ENCODE measurements at regions not wholly inside any gene's neighbourhood (a gene's known extent, or its start where the extent isn't known, plus 50 kb on each side); places are given as distances from the start of the nearest gene placed in this dataset.

GRCh38 chr4:14903321-14903720, 99.0 kb upstream of the CPEB2 start:
- H3K27me3 ChIP-seq (ENCODE audit: insufficient read depth, insufficient read length): no peaks in the 10 kb centered on the region
- TF ChIP-seq ZNF274 (IDR thresholded peaks at IDR 0.05; ENCODE audit: low read depth, low read length) (no peak), SUZ12 (IDR thresholded peaks at IDR 0.05; ENCODE audit: extremely low read depth, insufficient read depth, insufficient read length) (no peak)
- no peak for DNase-seq (ENCODE audit: low read depth, low spot score)

GRCh38 chr4:14906805-14907204, 95.5 kb upstream of the CPEB2 start:
- TF ChIP-seq ZNF274 (IDR thresholded peaks at IDR 0.05; ENCODE audit: low read depth, low read length) (no peak), YY1 (IDR thresholded peaks at IDR 0.05; ENCODE audit: insufficient read depth, insufficient read length) (no peak), SUZ12 (IDR thresholded peaks at IDR 0.05; ENCODE audit: extremely low read depth, insufficient read depth, insufficient read length) (no peak)
- Histone ChIP-seq H3K27me3 (ENCODE audit: insufficient read depth, insufficient read length) (no peaks in the 10 kb centered on the region), H3K9ac (ENCODE audit: insufficient read length, low read depth) (no peak overlapping the region), H3K36me3 (ENCODE audit: insufficient read depth, insufficient read length, low read length) (no peaks in the 10 kb centered on the region), H3K9me3 (ENCODE audit: insufficient read depth, low read length) (no peaks in the 10 kb centered on the region), H3K4me1 (ENCODE audit: insufficient read depth, insufficient read length) (no peaks in the 10 kb centered on the region), H3K4me3 (ENCODE audit: insufficient read length, low read depth) (no peak overlapping the region)
- DNase-seq (ENCODE audit: low read depth, low spot score): no peak

More at GRCh38 chr4:14903321-14903720, 99.0 kb upstream of the CPEB2 start:
- no peak overlapping the region for H3K9ac ChIP-seq (ENCODE audit: insufficient read length, low read depth)
- no peak overlapping the region for H3K4me3 ChIP-seq (ENCODE audit: insufficient read length, low read depth)
- H3K4me1 ChIP-seq (ENCODE audit: insufficient read depth, insufficient read length): no peaks in the 10 kb centered on the region
- no peaks in the 10 kb centered on the region for H3K9me3 ChIP-seq (ENCODE audit: insufficient read depth, low read length)
- no peaks in the 10 kb centered on the region for H3K36me3 ChIP-seq (ENCODE audit: insufficient read depth, insufficient read length, low read length)

GRCh38 chr4:14908635-14909034, 93.6 kb upstream of the CPEB2 start:
- DNase-seq (ENCODE audit: low read depth, low spot score): no peak
- Histone ChIP-seq H3K27me3 (ENCODE audit: insufficient read depth, insufficient read length) (no peaks in the 10 kb centered on the region), H3K9me3 (ENCODE audit: insufficient read depth, low read length) (no peaks in the 10 kb centered on the region), H3K9ac (ENCODE audit: insufficient read length, low read depth) (no peak overlapping the region), H3K4me3 (ENCODE audit: insufficient read length, low read depth) (no peak overlapping the region), H3K4me1 (ENCODE audit: insufficient read depth, insufficient read length) (no peaks in the 10 kb centered on the region), H3K36me3 (ENCODE audit: insufficient read depth, insufficient read length, low read length) (no peaks in the 10 kb centered on the region)
- no peak for TF ChIP-seq SUZ12 (IDR thresholded peaks at IDR 0.05; ENCODE audit: extremely low read depth, insufficient read depth, insufficient read length)

GRCh38 chr4:14910411-14910810, 91.9 kb upstream of the CPEB2 start:
- H3K4me1 ChIP-seq (ENCODE audit: insufficient read depth, insufficient read length): no peaks in the 10 kb centered on the region
- no peak for TF ChIP-seq YY1 (IDR thresholded peaks at IDR 0.05; ENCODE audit: insufficient read depth, insufficient read length)
- TF ChIP-seq ZNF274 (IDR thresholded peaks at IDR 0.05; ENCODE audit: low read depth, low read length): no peak
- no peak for TF ChIP-seq SUZ12 (IDR thresholded peaks at IDR 0.05; ENCODE audit: extremely low read depth, insufficient read depth, insufficient read length)
- DNase-seq (ENCODE audit: low read depth, low spot score): no peak

GRCh38 chr4:14912426-14912825, 89.9 kb upstream of the CPEB2 start:
- Histone ChIP-seq H3K36me3 (ENCODE audit: insufficient read depth, insufficient read length, low read length) (no peaks in the 10 kb centered on the region), H3K4me1 (ENCODE audit: insufficient read depth, insufficient read length) (peaks cover 2% of the 10 kb centered on the region), H3K9ac (ENCODE audit: insufficient read length, low read depth) (no peak overlapping the region), H3K4me3 (ENCODE audit: insufficient read length, low read depth) (no peak overlapping the region), H3K9me3 (ENCODE audit: insufficient read depth, low read length) (no peaks in the 10 kb centered on the region), H3K27me3 (ENCODE audit: insufficient read depth, insufficient read length) (no peaks in the 10 kb centered on the region)
- no peak for TF ChIP-seq SUZ12 (IDR thresholded peaks at IDR 0.05; ENCODE audit: extremely low read depth, insufficient read depth, insufficient read length)
- no peak for TF ChIP-seq ZNF274 (IDR thresholded peaks at IDR 0.05; ENCODE audit: low read depth, low read length)
- no peak for TF ChIP-seq YY1 (IDR thresholded peaks at IDR 0.05; ENCODE audit: insufficient read depth, insufficient read length)
- DNase-seq (ENCODE audit: low read depth, low spot score): no peak

More at GRCh38 chr4:14910411-14910810, 91.9 kb upstream of the CPEB2 start:
- Histone ChIP-seq H3K36me3 (ENCODE audit: insufficient read depth, insufficient read length, low read length) (no peaks in the 10 kb centered on the region), H3K9me3 (ENCODE audit: insufficient read depth, low read length) (no peaks in the 10 kb centered on the region), H3K27me3 (ENCODE audit: insufficient read depth, insufficient read length) (no peaks in the 10 kb centered on the region), H3K4me3 (ENCODE audit: insufficient read length, low read depth) (no peak overlapping the region), H3K9ac (ENCODE audit: insufficient read length, low read depth) (no peak overlapping the region)

- no peaks in the 10 kb centered on the region for H3K36me3 ChIP-seq (ENCODE audit: insufficient read depth, insufficient read length, low read length)
- H3K4me3 ChIP-seq (ENCODE audit: insufficient read length, low read depth): no peak overlapping the region
- H3K27me3 ChIP-seq (ENCODE audit: insufficient read depth, insufficient read length): no peaks in the 10 kb centered on the region
- no peak overlapping the region for H3K9ac ChIP-seq (ENCODE audit: insufficient read length, low read depth)
- TF ChIP-seq SUZ12 (IDR thresholded peaks at IDR 0.05; ENCODE audit: extremely low read depth, insufficient read depth, insufficient read length) (no peak), YY1 (IDR thresholded peaks at IDR 0.05; ENCODE audit: insufficient read depth, insufficient read length) (no peak), ZNF274 (IDR thresholded peaks at IDR 0.05; ENCODE audit: low read depth, low read length) (no peak)
- H3K4me1 ChIP-seq (ENCODE audit: insufficient read depth, insufficient read length): peaks cover 2% of the 10 kb centered on the region
- H3K9me3 ChIP-seq (ENCODE audit: insufficient read depth, low read length): no peaks in the 10 kb centered on the region
- no peak for DNase-seq (ENCODE audit: low read depth, low spot score)
Observed at GRCh38 chr4:14915018-14915417, 87.3 kb upstream of the CPEB2 start.

- TF ChIP-seq ZNF274 (IDR thresholded peaks at IDR 0.05; ENCODE audit: low read depth, low read length): no peak
- TF ChIP-seq YY1 (IDR thresholded peaks at IDR 0.05; ENCODE audit: insufficient read depth, insufficient read length): no peak
- no peak for TF ChIP-seq SUZ12 (IDR thresholded peaks at IDR 0.05; ENCODE audit: extremely low read depth, insufficient read depth, insufficient read length)
- Histone ChIP-seq H3K4me1 (ENCODE audit: insufficient read depth, insufficient read length) (peaks cover 2% of the 10 kb centered on the region), H3K4me3 (ENCODE audit: insufficient read length, low read depth) (no peak overlapping the region), H3K36me3 (ENCODE audit: insufficient read depth, insufficient read length, low read length) (no peaks in the 10 kb centered on the region), H3K27me3 (ENCODE audit: insufficient read depth, insufficient read length) (no peaks in the 10 kb centered on the region), H3K9me3 (ENCODE audit: insufficient read depth, low read length) (no peaks in the 10 kb centered on the region), H3K9ac (ENCODE audit: insufficient read length, low read depth) (no peak overlapping the region)
- DNase-seq (ENCODE audit: low read depth, low spot score): no peak
Observed at GRCh38 chr4:14916554-14917297, 85.6 kb upstream of the CPEB2 start.

Measured in NT2/D1 (cell line).